Activated gamma-delta T cell (primary cell): ENCODE measurements at regions not wholly inside any gene's neighbourhood (a gene's known extent, or its start where the extent isn't known, plus 50 kb on each side); places are given as distances from the start of the nearest gene placed in this dataset.

Experiments
- DNase-seq: peaks from one replicate; lab custom pipeline; 2025; lab: John Stamatoyannopoulos, UW

DNA sequence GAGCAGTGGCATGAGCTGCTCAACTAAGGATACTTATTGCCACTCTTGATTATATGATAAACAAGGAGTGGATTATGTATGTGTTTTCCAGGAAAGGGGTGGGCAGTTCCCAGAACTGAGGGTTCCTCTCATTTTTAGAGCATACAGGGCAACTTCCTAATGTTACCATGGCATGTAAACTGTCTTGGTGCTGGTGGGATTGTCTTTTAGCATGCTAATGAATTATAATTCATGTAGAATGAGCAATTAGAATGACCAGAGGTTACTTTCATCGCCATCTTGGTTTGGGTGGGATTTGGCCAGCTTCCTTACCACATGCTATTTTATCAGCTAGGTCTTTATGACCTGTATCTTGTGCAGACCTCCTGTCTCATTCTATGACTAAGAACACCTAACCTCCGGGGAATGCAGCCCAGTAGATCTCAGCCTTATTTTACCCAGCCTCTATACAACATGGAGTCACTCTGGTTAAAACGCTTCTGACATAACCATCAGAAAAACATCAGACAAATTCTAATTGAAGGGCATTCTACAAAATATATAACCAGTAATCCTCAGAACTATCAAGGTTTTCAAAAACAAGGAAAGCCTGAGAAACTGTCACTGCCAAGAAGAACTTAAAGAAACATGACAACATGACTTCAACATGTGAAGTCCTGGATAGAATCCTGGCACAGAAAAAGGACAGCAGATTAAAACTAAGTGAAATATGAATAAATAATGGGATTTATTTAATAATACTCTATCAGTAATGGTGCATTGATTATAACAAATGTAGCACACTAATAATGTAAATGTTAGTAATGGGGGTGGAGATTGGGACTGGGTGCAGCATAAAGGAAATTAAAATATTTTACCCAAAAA, 365.0 kb downstream of the SEMA3D start:
- DNase-seq, result no peak

GRCh38 chr7:84820481-84820880, 366.4 kb downstream of the SEMA3D start:
- no peak for DNase-seq

DNA sequence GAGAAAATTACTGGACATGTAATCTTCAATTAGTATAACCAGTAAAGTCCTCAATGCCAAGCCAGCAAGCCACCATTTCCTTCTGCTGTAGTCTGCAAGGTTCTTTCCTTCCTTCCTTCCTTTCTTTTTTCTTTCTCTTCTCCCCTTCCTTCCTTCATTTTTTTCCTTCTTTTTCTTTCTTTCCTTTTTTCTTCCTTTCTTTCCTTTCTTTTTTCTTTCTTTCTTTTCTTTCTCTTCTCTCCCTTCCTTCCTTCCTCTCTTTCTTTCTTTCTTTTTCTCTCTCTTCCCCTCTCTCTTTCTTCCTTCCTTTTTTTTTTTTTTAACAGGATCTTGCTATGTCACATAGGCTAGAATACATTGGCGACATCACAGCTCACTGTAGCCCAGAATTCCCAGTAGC, 369.8 kb downstream of the SEMA3D start:
- no peak for DNase-seq

GRCh38 chr7:84813376-84813775, 373.5 kb downstream of the SEMA3D start:
- no peak for DNase-seq

DNA sequence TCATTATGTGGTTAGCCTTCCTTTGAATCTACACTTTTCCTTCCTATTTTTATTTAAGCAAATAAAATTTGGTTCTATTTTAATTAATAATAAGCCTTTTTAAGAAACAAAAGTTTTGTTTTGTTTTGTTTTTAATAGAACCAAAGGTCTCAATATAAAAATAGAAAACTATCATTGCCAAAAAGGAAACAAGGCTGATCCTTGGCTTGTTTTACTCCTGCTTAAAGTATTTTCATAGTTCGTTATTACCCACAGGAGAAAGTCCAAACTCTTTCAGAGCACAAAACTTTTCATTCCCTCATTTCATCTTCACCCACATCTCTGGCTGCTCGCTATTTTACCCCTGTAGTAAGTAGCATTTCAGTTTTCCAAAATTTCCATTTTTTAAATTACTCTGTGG, 374.8 kb downstream of the SEMA3D start:
- no peak for DNase-seq

- no peak for DNase-seq
These were observed 375.5 kb downstream of the SEMA3D start for GRCh38 chr7:84811362-84811761.

- no peak for DNase-seq
These were observed 377.0 kb downstream of the SEMA3D start for GRCh38 chr7:84809877-84810276.

DNA sequence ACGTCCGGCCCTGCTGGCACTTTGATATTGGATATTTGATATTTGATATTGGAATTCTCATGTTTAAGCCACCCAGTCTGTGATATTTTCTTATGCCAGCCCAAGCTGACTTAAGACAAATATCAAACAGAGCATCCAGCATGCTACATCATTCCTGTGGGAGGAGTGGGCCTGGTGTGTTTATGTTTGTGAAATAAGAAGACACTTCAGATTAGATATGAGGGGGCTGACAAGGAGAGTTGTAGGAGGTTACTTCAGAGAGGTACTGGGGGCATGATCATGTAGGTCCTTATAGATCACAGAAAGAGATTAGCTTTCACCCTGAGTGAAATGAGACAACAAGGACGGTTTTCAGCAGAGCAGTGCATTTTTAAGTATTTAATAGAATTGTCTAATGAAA, 382.9 kb downstream of the SEMA3D start:
- DNase-seq, result no peak

- no peak for DNase-seq
These were observed 385.5 kb downstream of the SEMA3D start for GRCh38 chr7:84801396-84801795.

DNA sequence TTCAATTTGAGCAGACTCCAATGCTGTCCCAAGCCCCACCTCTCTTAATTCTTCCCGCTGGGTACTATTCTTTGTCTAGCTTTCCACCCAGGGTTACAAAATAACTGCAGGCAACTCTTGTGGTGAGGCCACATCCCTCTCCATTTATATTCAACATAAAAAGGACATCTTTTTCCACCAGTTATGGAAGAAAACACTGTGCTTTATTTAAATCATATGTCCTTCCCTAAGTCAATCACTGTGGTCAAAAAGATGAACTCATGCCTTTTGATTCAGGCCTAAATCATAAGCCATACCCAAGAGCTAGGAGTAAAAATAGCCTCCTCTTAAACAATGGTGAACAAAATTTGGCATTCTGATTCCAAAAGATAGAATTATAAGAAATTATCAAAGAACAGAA, 386.0 kb downstream of the SEMA3D start:
- DNase-seq, result no peak

- no peak for DNase-seq
These were observed 387.8 kb downstream of the SEMA3D start for GRCh38 chr7:84799106-84799505.

DNA sequence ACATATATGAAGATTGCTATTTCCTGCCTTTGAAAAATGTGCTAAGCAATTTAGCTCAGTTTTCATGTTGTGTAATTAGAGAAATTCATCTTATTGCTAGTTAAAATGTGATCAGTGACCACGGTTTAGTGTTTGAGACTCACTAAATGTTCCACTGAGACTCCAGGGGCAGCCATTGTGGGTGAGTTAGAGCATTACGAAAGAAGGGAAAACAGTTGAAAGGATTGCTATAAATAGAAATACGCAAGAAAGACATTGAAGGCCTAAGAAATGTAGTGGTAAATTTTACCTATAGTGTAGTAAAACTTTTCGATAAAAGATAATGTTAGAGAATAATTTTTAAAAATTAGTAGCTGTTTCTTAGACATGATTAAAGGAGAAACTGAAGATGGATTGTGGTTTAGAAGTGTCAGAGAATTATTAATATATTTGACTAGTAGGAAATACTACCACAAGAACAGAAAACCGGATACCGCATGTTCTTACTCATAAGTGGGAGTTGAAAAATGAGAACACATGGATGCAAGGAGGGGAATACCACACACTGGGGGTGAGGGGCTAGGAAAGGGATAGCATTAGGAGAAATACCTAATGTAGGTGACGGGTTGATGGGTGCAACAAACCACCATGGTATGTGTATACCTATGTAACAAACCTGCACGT, 394.5 kb downstream of the SEMA3D start:
- no peak for DNase-seq

DNA sequence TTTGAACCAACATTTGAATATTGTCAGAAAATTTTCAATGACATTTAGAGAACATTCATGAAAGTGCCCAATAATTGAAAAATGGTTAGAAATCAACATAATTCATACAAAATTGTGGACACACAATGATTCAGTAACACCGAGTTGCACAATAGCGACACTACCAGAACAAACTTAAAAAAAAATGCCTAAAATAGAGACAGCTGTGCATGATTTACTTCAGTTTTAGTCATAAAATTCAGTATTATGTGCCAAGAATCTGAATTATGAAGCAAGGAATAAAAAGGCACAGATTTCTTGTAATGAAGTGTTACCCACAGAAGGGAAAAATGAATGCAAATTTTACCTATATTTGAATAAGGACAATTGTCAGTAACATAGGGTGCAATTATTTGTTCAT, 396.0 kb downstream of the SEMA3D start:
- DNase-seq, result no peak

GRCh38 chr7:84786073-84786472, 400.8 kb downstream of the SEMA3D start:
- no peak for DNase-seq

- DNase-seq, result no peak
These were observed 402.4 kb downstream of the SEMA3D start for GRCh38 chr7:84784450-84784849.

- no peak for DNase-seq
These were observed 403.6 kb downstream of the SEMA3D start for GRCh38 chr7:84783141-84783778.

GRCh38 chr7:84781838-84782237, 405.0 kb downstream of the SEMA3D start:
- DNase-seq, result no peak

DNA sequence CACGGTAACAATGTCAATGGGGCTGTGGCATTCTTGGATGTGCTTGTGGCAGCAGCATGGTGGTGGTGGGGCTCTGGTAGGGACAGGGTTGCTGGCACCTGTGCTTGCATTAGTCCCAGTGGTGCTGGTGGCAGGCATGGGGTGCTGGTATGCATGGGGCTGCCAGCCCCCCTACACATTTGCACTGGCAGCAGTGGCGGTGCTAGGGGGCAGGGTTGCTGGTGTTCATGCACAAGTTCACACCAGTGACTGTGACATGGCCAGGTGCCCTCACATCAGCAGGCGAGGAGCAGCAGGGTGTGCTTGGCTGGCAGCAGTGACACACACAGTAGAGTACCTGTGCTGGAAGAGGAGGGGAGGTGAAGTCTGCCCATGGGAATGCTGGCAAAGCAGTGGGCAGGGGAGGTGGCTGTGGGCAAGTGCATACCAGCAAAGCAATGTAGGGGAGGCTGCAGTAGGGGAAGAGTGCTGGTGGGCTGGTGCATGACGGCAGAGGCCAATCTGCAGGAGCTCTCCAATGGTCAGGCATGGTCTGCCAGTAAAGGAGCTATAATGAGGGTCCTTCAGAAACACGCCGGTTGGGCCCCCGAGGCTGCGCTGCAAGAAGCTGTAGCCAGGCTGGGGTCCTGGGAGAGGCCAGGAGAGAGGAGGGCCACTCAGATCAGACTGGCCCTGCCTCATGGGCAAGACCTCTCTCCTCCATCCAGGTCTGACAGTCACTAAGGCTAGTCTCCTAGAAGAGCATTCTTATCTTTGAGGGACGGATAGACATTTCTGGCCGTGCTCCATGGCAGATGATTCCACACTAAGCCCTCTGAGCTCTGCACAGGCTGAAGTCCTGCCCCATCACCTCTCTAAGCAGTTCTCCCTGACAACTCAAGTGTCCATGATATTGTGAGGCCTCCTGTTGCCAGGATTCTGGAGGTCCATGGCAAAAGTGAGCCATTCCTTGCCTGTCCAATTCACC, 406.4 kb downstream of the SEMA3D start:
- DNase-seq, result no peak

GRCh38 chr7:84757761-84758160, 429.1 kb downstream of the SEMA3D start:
- no peak for DNase-seq

GRCh38 chr7:84746353-84746752, 440.5 kb downstream of the SEMA3D start:
- no peak for DNase-seq

GRCh38 chr7:84744385-84744784, 442.5 kb downstream of the SEMA3D start:
- DNase-seq, result no peak
